ENCODE measurements at regions not wholly inside any gene's neighbourhood (a gene's known extent, or its start where the extent isn't known, plus 50 kb on each side); places are given as distances from the start of the nearest gene placed in this dataset.

DNA sequence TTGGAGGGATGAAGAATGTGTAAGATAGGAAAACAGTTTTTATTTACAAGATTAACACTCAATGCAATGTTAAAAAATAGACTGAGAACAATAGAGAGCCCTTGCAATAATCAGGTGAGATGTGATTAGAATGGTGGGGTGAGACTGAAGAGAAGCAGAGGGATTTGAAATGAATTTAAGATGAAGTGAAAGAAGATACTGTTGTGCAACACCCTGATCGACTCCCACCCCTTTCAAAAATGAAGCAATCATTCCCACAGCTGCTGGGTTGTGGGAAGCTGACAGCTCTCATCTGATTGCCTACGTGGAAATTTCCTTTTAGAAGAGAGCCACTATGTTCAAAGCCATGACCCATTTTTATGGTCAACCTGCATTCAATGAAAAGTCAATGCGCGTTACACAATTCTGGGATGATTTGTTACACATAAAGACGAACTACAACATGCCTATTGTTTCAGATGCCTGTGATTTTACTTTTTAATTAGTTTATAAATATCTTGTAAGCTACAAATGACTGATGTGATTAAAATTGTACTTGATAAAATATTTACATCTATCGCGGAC, 1374.8 kb downstream of the PCDH9 start:
- TF ChIP-seq, protein P1, sequence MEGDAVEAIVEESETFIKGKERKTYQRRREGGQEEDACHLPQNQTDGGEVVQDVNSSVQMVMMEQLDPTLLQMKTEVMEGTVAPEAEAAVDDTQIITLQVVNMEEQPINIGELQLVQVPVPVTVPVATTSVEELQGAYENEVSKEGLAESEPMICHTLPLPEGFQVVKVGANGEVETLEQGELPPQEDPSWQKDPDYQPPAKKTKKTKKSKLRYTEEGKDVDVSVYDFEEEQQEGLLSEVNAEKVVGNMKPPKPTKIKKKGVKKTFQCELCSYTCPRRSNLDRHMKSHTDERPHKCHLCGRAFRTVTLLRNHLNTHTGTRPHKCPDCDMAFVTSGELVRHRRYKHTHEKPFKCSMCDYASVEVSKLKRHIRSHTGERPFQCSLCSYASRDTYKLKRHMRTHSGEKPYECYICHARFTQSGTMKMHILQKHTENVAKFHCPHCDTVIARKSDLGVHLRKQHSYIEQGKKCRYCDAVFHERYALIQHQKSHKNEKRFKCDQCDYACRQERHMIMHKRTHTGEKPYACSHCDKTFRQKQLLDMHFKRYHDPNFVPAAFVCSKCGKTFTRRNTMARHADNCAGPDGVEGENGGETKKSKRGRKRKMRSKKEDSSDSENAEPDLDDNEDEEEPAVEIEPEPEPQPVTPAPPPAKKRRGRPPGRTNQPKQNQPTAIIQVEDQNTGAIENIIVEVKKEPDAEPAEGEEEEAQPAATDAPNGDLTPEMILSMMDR (IDR thresholded peaks at IDR 0.05; ENCODE audit: extremely low read depth, insufficient read depth, missing control alignments): no peak
- in situ Hi-C loops (cut with MboI; ENCODE audit: low pct_unique_long_range_greater_than_20kb, low sequenced_read_pairs, unreplicated experiment): no loop called here

DNA sequence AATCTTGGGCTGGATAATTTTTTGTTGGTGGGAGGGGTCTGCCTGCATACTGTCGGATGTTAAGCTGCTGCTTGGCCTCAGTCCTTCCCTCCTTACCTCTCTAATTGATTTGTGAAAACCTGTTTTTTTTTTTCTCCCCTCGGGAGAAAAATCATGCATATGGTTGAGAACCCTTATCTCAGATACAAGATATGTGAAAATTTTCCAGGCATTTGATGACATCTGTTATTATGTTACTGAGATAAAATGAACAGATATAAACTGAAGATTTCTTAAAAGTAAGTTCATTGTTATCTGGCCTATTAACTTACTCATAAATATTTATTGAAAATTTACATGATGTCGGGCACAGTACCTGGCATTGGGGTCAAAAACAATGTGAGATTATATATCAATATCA, 1375.7 kb downstream of the PCDH9 start:
- in situ Hi-C loops (cut with MboI; ENCODE audit: low pct_unique_long_range_greater_than_20kb, low sequenced_read_pairs, unreplicated experiment): no loop called here
- DNase-seq (ENCODE audit: low spot score): no peak
- TF ChIP-seq, protein P1 (IDR thresholded peaks at IDR 0.05; ENCODE audit: extremely low read depth, insufficient read depth, missing control alignments): no peak

More for the DNA sequence above, 1374.8 kb downstream of the PCDH9 start:
- DNase-seq (ENCODE audit: low spot score): no peak

GRCh38 chr13:65844266-65844841, 1385.8 kb downstream of the PCDH9 start:
- TF ChIP-seq, protein P1 (IDR thresholded peaks at IDR 0.05; ENCODE audit: extremely low read depth, insufficient read depth, missing control alignments): no peak
- no peak for DNase-seq (ENCODE audit: low spot score)
- in situ Hi-C loops (cut with MboI; ENCODE audit: low pct_unique_long_range_greater_than_20kb, low sequenced_read_pairs, unreplicated experiment): no loop called here

GRCh38 chr13:65843314-65843731, 1386.8 kb downstream of the PCDH9 start:
- no peak for DNase-seq (ENCODE audit: low spot score)
- in situ Hi-C loops (cut with MboI; ENCODE audit: low pct_unique_long_range_greater_than_20kb, low sequenced_read_pairs, unreplicated experiment): no loop called here
- TF ChIP-seq, protein P1 (IDR thresholded peaks at IDR 0.05; ENCODE audit: extremely low read depth, insufficient read depth, missing control alignments): no peak

GRCh38 chr13:65841156-65841555, 1389.0 kb downstream of the PCDH9 start:
- TF ChIP-seq, protein P1 (IDR thresholded peaks at IDR 0.05; ENCODE audit: extremely low read depth, insufficient read depth, missing control alignments): no peak
- no peak for DNase-seq (ENCODE audit: low spot score)
- in situ Hi-C loops (cut with MboI; ENCODE audit: low pct_unique_long_range_greater_than_20kb, low sequenced_read_pairs, unreplicated experiment): no loop called here

DNA sequence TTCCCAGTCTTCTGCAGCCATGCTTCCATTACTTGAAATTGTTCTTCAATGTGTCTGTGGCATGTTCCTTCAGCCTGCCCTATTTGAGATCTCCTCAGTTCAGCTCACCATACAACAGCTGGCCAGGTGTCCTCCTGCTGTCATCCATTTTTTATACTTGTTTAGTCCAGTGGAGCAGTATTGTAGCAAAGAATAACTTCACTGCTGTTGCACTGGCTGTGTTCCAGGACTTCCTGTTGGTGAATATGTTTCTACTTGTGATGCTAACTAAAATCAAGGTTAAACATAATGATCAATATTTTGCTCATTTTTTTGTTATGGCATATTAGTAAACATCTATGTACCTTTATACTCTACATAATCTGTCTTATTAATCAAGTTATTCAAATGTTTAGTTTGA, 1394.1 kb downstream of the PCDH9 start:
- in situ Hi-C loops (cut with MboI; ENCODE audit: low pct_unique_long_range_greater_than_20kb, low sequenced_read_pairs, unreplicated experiment): no loop called here
- no peak for DNase-seq (ENCODE audit: low spot score)
- TF ChIP-seq, protein P1 (IDR thresholded peaks at IDR 0.05; ENCODE audit: extremely low read depth, insufficient read depth, missing control alignments): no peak

All from GM13977 (cell line).